ENCODE measurements at regions not wholly inside any gene's neighbourhood (a gene's known extent, or its start where the extent isn't known, plus 50 kb on each side); places are given as distances from the start of the nearest gene placed in this dataset.

DNA sequence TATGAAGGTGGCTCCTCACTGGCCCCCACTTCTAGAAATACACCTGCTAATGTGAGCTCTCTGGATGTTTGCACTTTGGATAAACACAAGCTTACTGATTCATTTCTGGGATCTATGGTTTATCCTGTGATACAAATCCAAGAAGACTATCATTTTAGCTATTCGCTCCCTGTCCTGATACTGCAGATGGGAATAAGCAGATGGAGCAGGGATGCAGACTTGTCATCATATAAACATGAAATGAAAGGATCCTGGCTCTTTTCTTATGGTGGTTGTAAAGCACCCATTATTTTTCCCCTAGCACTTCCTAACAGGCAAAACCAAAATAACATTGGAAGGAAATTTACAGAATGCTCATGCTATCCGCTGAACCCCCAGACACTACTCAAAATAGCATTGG is 162.9 kb upstream of the NOCT start:
- CTCF ChIA-PET = no interaction called here
- TF ChIP-seq CTCF (IDR thresholded peaks at IDR 0.05) = no peak

GRCh38 chr4:138851391-138852335 is 163.9 kb upstream of the NOCT start:
- Mint-ChIP-seq H3K9me3 (no peaks in the 10 kb centered on the region), H3K4me3 (no peak overlapping the region), H3K27me3 (peaks cover 43% of the 10 kb centered on the region), H3K27ac (no peak overlapping the region), H3K4me1 (ENCODE audit: low read depth) (peaks cover 5% of the 10 kb centered on the region), H3K36me3 (ENCODE audit: low read depth) (no peaks in the 10 kb centered on the region)
- Histone ChIP-seq H3K9me3 (ENCODE audit: control insufficient read depth in 1 of 2, insufficient read depth in 1 of 2, low read length in 2 of 2) (no peaks in the 10 kb centered on the region), H3K36me3 (ENCODE audit: insufficient read depth, low read length) (no peaks in the 10 kb centered on the region), H3K27me3 (ENCODE audit: control insufficient read depth in 1 of 2, insufficient read depth in 2 of 2, low read length in 2 of 2) (peaks cover 3% of the 10 kb centered on the region in 2 experiments), H3K27ac (ENCODE audit: low read depth in 1 of 2, low read length in 2 of 2) (no peak overlapping the region), H3K4me1 (ENCODE audit: insufficient read depth, low read length) (no peaks in the 10 kb centered on the region), H3K4me3 (ENCODE audit: low read length) (no peak overlapping the region)
- intact Hi-C loops (cut with DNase I, micrococcal nuclease) = no loop called here
- ATAC-seq (ENCODE audit: poor library complexity) (no peak), DNase-seq (no peak)
- no peak for TF ChIP-seq CTCF (IDR thresholded peaks at IDR 0.05)
- POLR2A ChIA-PET = no interaction called here
- CTCF ChIA-PET = no interaction called here

More for the DNA sequence above, 162.9 kb upstream of the NOCT start:
- ATAC-seq (ENCODE audit: poor library complexity) = no peak
- peaks cover 5% of the 10 kb centered on the region for H3K4me1 Mint-ChIP-seq (ENCODE audit: low read depth)
- H3K9me3 Mint-ChIP-seq = no peaks in the 10 kb centered on the region
- H3K9me3 ChIP-seq (ENCODE audit: control insufficient read depth in 1 of 2, insufficient read depth in 1 of 2, low read length in 2 of 2) = no peaks in the 10 kb centered on the region
- no peaks in the 10 kb centered on the region for H3K36me3 ChIP-seq (ENCODE audit: insufficient read depth, low read length)
- no peak overlapping the region for H3K27ac Mint-ChIP-seq
- H3K27me3 Mint-ChIP-seq = peaks cover 45% of the 10 kb centered on the region
- H3K4me3 Mint-ChIP-seq = no peak overlapping the region
- H3K36me3 Mint-ChIP-seq (ENCODE audit: low read depth) = no peaks in the 10 kb centered on the region
- peaks cover 3% of the 10 kb centered on the region in 2 experiments for H3K27me3 ChIP-seq (ENCODE audit: control insufficient read depth in 1 of 2, insufficient read depth in 2 of 2, low read length in 2 of 2)
- H3K27ac ChIP-seq (ENCODE audit: low read depth in 1 of 2, low read length in 2 of 2) = no peak overlapping the region
- no peaks in the 10 kb centered on the region for H3K4me1 ChIP-seq (ENCODE audit: insufficient read depth, low read length)
- POLR2A ChIA-PET = no interaction called here
- DNase-seq = no peak
- intact Hi-C loops (cut with DNase I, micrococcal nuclease) = no loop called here
- H3K4me3 ChIP-seq (ENCODE audit: low read length) = no peak overlapping the region

- no peaks in the 10 kb centered on the region for H3K9me3 Mint-ChIP-seq
- no peaks in the 10 kb centered on the region for H3K9me3 ChIP-seq (ENCODE audit: control insufficient read depth in 1 of 2, insufficient read depth in 1 of 2, low read length in 2 of 2)
- H3K36me3 Mint-ChIP-seq (ENCODE audit: low read depth) = no peaks in the 10 kb centered on the region
- H3K4me1 Mint-ChIP-seq (ENCODE audit: low read depth) = no peaks in the 10 kb centered on the region
- TF ChIP-seq CTCF (IDR thresholded peaks at IDR 0.05) = no peak
- H3K27me3 Mint-ChIP-seq = peaks cover 28% of the 10 kb centered on the region
- peaks cover 0 to 3% of the 10 kb centered on the region in 2 experiments for H3K27me3 ChIP-seq (ENCODE audit: control insufficient read depth in 1 of 2, insufficient read depth in 2 of 2, low read length in 2 of 2)
- H3K4me1 ChIP-seq (ENCODE audit: insufficient read depth, low read length) = no peaks in the 10 kb centered on the region
- CTCF ChIA-PET = no interaction called here
- DNase-seq (no peak), ATAC-seq (ENCODE audit: poor library complexity) (no peak)
- intact Hi-C loops (cut with DNase I, micrococcal nuclease) = no loop called here
- H3K4me3 ChIP-seq (ENCODE audit: low read length) = no peak overlapping the region
- H3K27ac ChIP-seq (ENCODE audit: low read depth in 1 of 2, low read length in 2 of 2) = no peak overlapping the region
- H3K36me3 ChIP-seq (ENCODE audit: insufficient read depth, low read length) = no peaks in the 10 kb centered on the region
- no peak overlapping the region for H3K4me3 Mint-ChIP-seq
- POLR2A ChIA-PET = no interaction called here
- H3K27ac Mint-ChIP-seq = no peak overlapping the region
Measured at GRCh38 chr4:138845664-138846063, 169.9 kb upstream of the NOCT start.

Data from CD4-positive, alpha-beta T cell (primary cell).